ENCODE measurements at regions not wholly inside any gene's neighbourhood (a gene's known extent, or its start where the extent isn't known, plus 50 kb on each side); places are given as distances from the start of the nearest gene placed in this dataset.
"Not testable (repeated sequence)": the region's sequence is repeated elsewhere in the genome, so short reads cannot be mapped to it uniquely, and the experiment has no call there.

DNA sequence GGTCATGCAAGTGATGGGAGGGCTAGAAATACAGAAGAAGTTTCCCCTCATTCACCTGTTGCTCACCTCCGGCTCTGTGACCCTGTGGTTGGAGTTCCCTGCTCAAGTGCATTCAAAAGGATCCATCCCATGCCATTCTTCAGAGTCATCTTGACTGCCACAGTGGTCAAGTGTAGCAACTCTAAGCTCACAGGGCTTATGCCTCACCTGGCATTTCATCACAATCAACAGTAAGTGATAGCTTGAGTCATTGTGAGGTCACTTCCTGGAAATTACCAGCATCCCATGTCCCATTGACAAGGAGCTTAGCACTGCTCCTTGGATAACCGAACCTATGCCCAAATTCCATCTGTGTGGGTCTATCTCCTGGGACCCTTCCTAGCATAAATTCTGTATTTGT lies 55.6 kb downstream of the OR4C45 start:
- H3K9me3 ChIP-seq, result no peaks in the 10 kb centered on the region
- no peak overlapping the region for H3K27ac ChIP-seq
- H3K4me3 ChIP-seq, result no peak overlapping the region
- TF ChIP-seq, protein P1, sequence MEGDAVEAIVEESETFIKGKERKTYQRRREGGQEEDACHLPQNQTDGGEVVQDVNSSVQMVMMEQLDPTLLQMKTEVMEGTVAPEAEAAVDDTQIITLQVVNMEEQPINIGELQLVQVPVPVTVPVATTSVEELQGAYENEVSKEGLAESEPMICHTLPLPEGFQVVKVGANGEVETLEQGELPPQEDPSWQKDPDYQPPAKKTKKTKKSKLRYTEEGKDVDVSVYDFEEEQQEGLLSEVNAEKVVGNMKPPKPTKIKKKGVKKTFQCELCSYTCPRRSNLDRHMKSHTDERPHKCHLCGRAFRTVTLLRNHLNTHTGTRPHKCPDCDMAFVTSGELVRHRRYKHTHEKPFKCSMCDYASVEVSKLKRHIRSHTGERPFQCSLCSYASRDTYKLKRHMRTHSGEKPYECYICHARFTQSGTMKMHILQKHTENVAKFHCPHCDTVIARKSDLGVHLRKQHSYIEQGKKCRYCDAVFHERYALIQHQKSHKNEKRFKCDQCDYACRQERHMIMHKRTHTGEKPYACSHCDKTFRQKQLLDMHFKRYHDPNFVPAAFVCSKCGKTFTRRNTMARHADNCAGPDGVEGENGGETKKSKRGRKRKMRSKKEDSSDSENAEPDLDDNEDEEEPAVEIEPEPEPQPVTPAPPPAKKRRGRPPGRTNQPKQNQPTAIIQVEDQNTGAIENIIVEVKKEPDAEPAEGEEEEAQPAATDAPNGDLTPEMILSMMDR (IDR thresholded peaks at IDR 0.05), result no peak
- H3K36me3 ChIP-seq, result no peaks in the 10 kb centered on the region
- no peaks in the 10 kb centered on the region for H3K4me1 ChIP-seq
- DNase-seq (ENCODE audit: low spot score), result no peak
- no peaks in the 10 kb centered on the region for H3K27me3 ChIP-seq

- DNase-seq (ENCODE audit: low spot score), result peak; percentile 50
Observed at GRCh38 chr11:50098186-50098725, 65.6 kb downstream of the OR4C45 start.

DNA sequence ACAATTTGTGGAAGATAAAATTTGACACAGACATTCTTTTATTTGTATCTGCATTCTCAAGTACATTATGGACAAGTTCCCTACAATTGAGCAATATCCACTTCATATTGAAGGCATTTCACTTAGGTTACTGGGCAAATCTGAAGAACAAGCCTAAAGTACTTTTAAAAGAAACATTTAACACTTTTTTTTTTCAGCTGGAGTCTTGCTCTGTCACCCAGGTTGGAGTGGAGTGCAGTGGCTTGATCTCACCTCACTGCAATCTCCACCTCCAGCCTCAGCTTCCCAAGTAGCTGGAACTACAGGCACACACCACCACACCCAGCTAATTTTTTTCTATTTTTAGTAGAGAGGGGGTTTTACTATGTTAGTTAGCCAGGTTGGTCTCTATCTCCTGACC lies 70.2 kb downstream of the OR4C45 start:
- Histone ChIP-seq H3K9me3 (no peaks in the 10 kb centered on the region), H3K4me3 (no peak overlapping the region), H3K36me3 (no peaks in the 10 kb centered on the region), H3K4me1 (no peaks in the 10 kb centered on the region), H3K27me3 (no peaks in the 10 kb centered on the region), H3K27ac (no peak overlapping the region)
- TF ChIP-seq, protein P1 (IDR thresholded peaks at IDR 0.05), result no peak
- DNase-seq (ENCODE audit: low spot score), result no peak

More at GRCh38 chr11:50098186-50098725, 65.6 kb downstream of the OR4C45 start:
- TF ChIP-seq, protein P1 (IDR thresholded peaks at IDR 0.05), result no peak
- no peaks in the 10 kb centered on the region for H3K4me1 ChIP-seq
- no peak overlapping the region for H3K4me3 ChIP-seq
- H3K27me3 ChIP-seq, result no peaks in the 10 kb centered on the region
- no peaks in the 10 kb centered on the region for H3K9me3 ChIP-seq
- H3K27ac ChIP-seq, result no peak overlapping the region
- no peaks in the 10 kb centered on the region for H3K36me3 ChIP-seq

GRCh38 chr11:50140686-50141085 lies 108.0 kb downstream of the OR4C45 start:
- not testable (repeated sequence) for DNase-seq (ENCODE audit: low spot score)

GRCh38 chr11:50146308-50146707 lies 113.6 kb downstream of the OR4C45 start:
- DNase-seq (ENCODE audit: low spot score), result peak; percentile 62
- not testable (repeated sequence) for H3K4me3 ChIP-seq, H3K36me3 ChIP-seq, H3K4me1 ChIP-seq, H3K9me3 ChIP-seq, H3K27ac ChIP-seq, H3K27me3 ChIP-seq

More at GRCh38 chr11:50140686-50141085, 108.0 kb downstream of the OR4C45 start:
- not testable (repeated sequence) for H3K36me3 ChIP-seq, H3K27me3 ChIP-seq, H3K4me3 ChIP-seq, H3K9me3 ChIP-seq, H3K4me1 ChIP-seq
- H3K27ac ChIP-seq, result peak overlapping the region in 1 of 2 donors; percentile 29

- not testable (repeated sequence) for DNase-seq (ENCODE audit: low spot score); H3K4me3 ChIP-seq; H3K4me1 ChIP-seq; H3K36me3 ChIP-seq; H3K9me3 ChIP-seq; H3K27me3 ChIP-seq; H3K27ac ChIP-seq
Observed at GRCh38 chr11:50147946-50148345, 115.3 kb downstream of the OR4C45 start.

DNA sequence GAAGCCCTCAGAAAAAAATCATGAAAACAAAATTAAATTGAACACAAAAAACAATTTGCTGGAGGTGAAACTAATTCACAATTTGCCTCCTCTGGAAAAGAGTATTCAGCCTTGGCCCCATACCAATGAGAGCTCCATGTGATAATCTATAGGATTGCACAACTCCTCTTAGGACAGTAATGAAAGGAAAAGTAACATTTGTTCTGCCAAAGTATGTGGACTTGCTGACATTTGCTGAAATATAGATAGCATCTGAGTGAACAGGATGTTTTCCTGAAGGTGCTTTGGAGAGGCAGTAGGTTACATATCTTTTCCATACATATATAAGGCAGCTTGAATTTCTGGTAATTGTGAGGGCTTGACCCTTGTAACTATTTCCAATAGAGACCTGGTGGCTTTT lies 122.8 kb downstream of the OR4C45 start:
- Histone ChIP-seq H3K27me3 (no peaks in the 10 kb centered on the region), H3K27ac (no peak overlapping the region), H3K4me3 (no peak overlapping the region), H3K36me3 (no peaks in the 10 kb centered on the region), H3K9me3 (peaks cover 0 to 4% of the 10 kb centered on the region in 2 donors), H3K4me1 (no peaks in the 10 kb centered on the region)
- DNase-seq (ENCODE audit: low spot score), result no peak
- TF ChIP-seq, protein P1 (IDR thresholded peaks at IDR 0.05), result no peak

Measured in right atrium auricular region (tissue), 2 donors.